Peyer's patch (tissue), 4 donors: ENCODE measurements at regions not wholly inside any gene's neighbourhood (a gene's known extent, or its start where the extent isn't known, plus 50 kb on each side); places are given as distances from the start of the nearest gene placed in this dataset.
A peak's percentile ranks its signal among the peaks of the same experiment; 100 is the strongest.

Source experiments
- CTCF ChIP-seq, 6 experiments: fragments of 450-650 bp in 4 of 6; fragments of 200-600 bp in 2 of 6; sonication (generic) in 1 of 6; IDR thresholded peaks; one replicate each; pipeline ENCODE4 v1.5.1; 2017 to 2019; ENCODE audit warnings: antibody characterized with exemption in 6 of 6, mild to moderate bottlenecking in 3 of 6, moderate library complexity in 1 of 6
- POLR2A ChIP-seq, 2 donors: fragments of 450-650 bp; IDR thresholded peaks; one replicate each; pipeline ENCODE4 v1.5.1; 2017; ENCODE audit warnings: antibody characterized with exemption in 2 of 2, mild to moderate bottlenecking in 2 of 2, moderate library complexity in 2 of 2

- TF ChIP-seq CTCF (IDR thresholded peaks at IDR 0.05) = peak in 5 of 6 experiments; percentile 43 to 62 (median 59)
- TF ChIP-seq POLR2A (IDR thresholded peaks at IDR 0.05) = no peak
Observed at GRCh38 chr7:94289071-94289470, 105.6 kb upstream of the COL1A2 start.
